DOHH2 (cell line): ENCODE measurements at regions not wholly inside any gene's neighbourhood (a gene's known extent, or its start where the extent isn't known, plus 50 kb on each side); places are given as distances from the start of the nearest gene placed in this dataset.
"Not testable (repeated sequence)": the region's sequence is repeated elsewhere in the genome, so short reads cannot be mapped to it uniquely, and the experiment has no call there.

Source experiments
- EZH2phosphoT487 ChIP-seq: fragments of 200-600 bp; sonication (generic); IDR thresholded peaks from 2 replicates; pipeline ENCODE4 v1.6.1; 2017; ENCODE audit warnings: borderline replicate concordance, mild to moderate bottlenecking, antibody characterized with exemption, low read length, moderate library complexity, mixed read lengths
- TF ChIP-seq, protein P1 (sequence below): fragments of 200-600 bp; sonication (generic); IDR thresholded peaks from one replicate; pipeline ENCODE4 v1.5.1; 2014; ENCODE audit warnings: antibody characterized with exemption, mild to moderate bottlenecking, low read depth, low read length; ENCODE audit not compliant: poor library complexity, severe bottlenecking

DNA sequence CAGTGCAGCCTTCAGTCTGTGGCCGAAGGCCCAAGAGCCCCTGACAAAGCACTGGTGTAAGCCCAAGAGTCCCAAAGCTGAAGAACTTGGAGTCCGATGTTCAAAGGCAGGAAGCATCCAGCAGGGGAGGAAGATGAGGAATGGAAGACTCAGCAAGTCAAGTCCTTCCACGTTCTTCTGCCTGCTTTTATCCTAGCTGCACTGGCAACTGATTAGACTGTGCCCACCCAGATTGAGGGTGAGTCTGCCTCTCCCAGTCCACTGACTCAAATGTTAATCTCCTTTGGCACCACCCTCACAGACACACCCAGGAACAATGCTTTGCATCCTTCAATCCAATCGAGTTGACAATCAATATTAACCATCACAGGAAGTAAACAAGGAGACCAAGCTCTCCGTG is 282.2 kb upstream of the CLEC14A start:
- not testable (repeated sequence) for TF ChIP-seq EZH2phosphoT487
- TF ChIP-seq, protein P1, sequence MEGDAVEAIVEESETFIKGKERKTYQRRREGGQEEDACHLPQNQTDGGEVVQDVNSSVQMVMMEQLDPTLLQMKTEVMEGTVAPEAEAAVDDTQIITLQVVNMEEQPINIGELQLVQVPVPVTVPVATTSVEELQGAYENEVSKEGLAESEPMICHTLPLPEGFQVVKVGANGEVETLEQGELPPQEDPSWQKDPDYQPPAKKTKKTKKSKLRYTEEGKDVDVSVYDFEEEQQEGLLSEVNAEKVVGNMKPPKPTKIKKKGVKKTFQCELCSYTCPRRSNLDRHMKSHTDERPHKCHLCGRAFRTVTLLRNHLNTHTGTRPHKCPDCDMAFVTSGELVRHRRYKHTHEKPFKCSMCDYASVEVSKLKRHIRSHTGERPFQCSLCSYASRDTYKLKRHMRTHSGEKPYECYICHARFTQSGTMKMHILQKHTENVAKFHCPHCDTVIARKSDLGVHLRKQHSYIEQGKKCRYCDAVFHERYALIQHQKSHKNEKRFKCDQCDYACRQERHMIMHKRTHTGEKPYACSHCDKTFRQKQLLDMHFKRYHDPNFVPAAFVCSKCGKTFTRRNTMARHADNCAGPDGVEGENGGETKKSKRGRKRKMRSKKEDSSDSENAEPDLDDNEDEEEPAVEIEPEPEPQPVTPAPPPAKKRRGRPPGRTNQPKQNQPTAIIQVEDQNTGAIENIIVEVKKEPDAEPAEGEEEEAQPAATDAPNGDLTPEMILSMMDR, result not testable (repeated sequence)
